ENCODE measurements at regions not wholly inside any gene's neighbourhood (a gene's known extent, or its start where the extent isn't known, plus 50 kb on each side); places are given as distances from the start of the nearest gene placed in this dataset.

DNA sequence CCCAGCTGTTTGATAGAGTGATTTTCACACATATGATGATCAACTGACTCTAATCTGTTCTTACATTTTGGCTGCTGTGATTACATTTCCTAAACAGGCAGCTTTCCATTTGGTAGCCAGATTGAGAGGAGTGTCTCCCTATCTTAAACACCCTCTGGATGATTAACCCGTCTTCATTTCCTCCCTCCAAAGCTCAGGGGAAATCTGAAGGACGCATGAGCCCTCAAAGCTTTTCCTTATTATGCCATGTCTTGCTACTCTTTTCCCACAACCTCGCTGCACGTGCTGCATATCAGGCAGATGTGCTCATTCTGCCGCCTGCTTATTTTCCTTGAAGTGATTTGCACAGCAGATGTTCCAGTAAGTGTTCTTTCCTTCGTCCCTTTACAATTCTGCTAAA lies 837.4 kb downstream of the LRRTM4 start:
- TF ChIP-seq, protein P1, sequence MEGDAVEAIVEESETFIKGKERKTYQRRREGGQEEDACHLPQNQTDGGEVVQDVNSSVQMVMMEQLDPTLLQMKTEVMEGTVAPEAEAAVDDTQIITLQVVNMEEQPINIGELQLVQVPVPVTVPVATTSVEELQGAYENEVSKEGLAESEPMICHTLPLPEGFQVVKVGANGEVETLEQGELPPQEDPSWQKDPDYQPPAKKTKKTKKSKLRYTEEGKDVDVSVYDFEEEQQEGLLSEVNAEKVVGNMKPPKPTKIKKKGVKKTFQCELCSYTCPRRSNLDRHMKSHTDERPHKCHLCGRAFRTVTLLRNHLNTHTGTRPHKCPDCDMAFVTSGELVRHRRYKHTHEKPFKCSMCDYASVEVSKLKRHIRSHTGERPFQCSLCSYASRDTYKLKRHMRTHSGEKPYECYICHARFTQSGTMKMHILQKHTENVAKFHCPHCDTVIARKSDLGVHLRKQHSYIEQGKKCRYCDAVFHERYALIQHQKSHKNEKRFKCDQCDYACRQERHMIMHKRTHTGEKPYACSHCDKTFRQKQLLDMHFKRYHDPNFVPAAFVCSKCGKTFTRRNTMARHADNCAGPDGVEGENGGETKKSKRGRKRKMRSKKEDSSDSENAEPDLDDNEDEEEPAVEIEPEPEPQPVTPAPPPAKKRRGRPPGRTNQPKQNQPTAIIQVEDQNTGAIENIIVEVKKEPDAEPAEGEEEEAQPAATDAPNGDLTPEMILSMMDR (IDR thresholded peaks at IDR 0.05; ENCODE audit: borderline replicate concordance, extremely low read depth, low read length, poor library complexity, severe bottlenecking), result no peak
- no peak for TF ChIP-seq EZH2 (IDR thresholded peaks at IDR 0.05; ENCODE audit: borderline replicate concordance, low read depth, low read length, severe bottlenecking)
- H3K4me1 ChIP-seq (ENCODE audit: insufficient read depth, low read length), result no peaks in the 10 kb centered on the region
- no peaks in the 10 kb centered on the region for H3K9me3 ChIP-seq (ENCODE audit: insufficient read depth, low read length, severe bottlenecking)
- no peak overlapping the region for H3K9ac ChIP-seq (ENCODE audit: low read depth, low read length)
- no peak overlapping the region for H2AFZ ChIP-seq (ENCODE audit: low read depth, low read length)
- no peak overlapping the region for H3K4me3 ChIP-seq (ENCODE audit: low read depth in 1 of 2, low read length in 2 of 2)
- no peaks in the 10 kb centered on the region for H3K36me3 ChIP-seq (ENCODE audit: insufficient read depth, low read length)
- no peaks in the 10 kb centered on the region for H3K27me3 ChIP-seq (ENCODE audit: insufficient read depth, low read length, poor library complexity)
- no peak for DNase-seq
- H3K79me2 ChIP-seq (ENCODE audit: insufficient read depth, low read length), result no peaks in the 10 kb centered on the region
- H3K4me2 ChIP-seq (ENCODE audit: insufficient read depth, low read length), result no peak overlapping the region
- ATAC-seq (ENCODE audit: insufficient read depth, low read depth), result no peak
- H3K27ac ChIP-seq (ENCODE audit: low read length), result no peak overlapping the region
- no peaks in the 10 kb centered on the region for H4K20me1 ChIP-seq (ENCODE audit: insufficient read depth, low read length)

DNA sequence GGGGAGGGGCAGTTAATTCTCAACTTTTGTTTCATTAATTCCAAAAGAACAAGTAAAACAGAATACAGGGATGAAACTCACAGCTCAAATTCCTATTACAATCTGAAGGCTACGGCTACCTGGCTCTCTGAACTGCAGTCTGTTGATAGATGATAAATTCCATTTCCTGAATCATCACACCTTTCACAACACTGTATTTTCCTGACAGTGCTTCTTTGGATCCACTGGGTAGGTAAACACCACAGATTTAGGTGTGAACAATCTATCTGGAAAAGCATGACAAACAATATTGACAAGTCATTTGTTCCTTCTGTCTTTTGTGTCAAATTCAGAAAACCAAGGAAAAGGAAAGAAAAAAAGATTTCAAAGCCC lies 843.2 kb downstream of the LRRTM4 start:
- ATAC-seq (ENCODE audit: insufficient read depth, low read depth), result no peak

DNA sequence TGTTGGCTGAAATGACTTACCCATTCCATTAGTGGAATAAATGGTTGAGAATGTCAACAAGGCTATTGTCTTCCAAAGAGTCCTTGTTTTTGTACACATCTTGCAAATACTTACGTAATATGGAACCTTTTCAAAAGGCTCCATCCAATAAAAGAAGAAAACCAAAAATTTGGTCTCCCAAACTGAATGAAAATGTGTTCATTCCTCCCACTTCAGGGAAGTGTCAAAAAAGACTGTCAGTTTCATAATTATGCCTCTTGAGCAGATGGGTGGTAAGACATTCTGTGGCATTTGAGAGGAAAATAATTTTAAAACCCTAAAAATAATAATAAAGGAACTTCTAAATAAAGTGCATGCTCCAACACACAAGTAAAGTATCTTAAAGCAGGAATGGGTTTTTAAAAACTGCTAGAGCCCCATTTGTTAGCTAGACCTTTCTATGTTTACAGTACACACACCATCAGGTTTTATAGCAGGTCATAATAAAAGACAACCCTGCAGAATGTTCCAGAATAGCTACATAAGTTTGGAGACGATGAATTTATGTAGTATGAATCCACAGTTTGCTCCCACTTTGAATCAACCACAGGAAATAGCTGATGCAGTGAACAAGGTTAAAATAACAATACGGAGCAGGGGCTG lies 843.7 kb downstream of the LRRTM4 start:
- H3K79me2 ChIP-seq (ENCODE audit: insufficient read depth, low read length), result no peaks in the 10 kb centered on the region
- no peaks in the 10 kb centered on the region for H3K36me3 ChIP-seq (ENCODE audit: insufficient read depth, low read length)
- no peak overlapping the region for H3K9ac ChIP-seq (ENCODE audit: low read depth, low read length)
- H4K20me1 ChIP-seq (ENCODE audit: insufficient read depth, low read length), result no peaks in the 10 kb centered on the region
- no peaks in the 10 kb centered on the region for H3K9me3 ChIP-seq (ENCODE audit: insufficient read depth, low read length, severe bottlenecking)
- no peak overlapping the region for H3K4me2 ChIP-seq (ENCODE audit: insufficient read depth, low read length)
- no peaks in the 10 kb centered on the region for H3K4me1 ChIP-seq (ENCODE audit: insufficient read depth, low read length)
- ATAC-seq (ENCODE audit: insufficient read depth, low read depth), result no peak
- H3K27me3 ChIP-seq (ENCODE audit: insufficient read depth, low read length, poor library complexity), result peaks cover 3% of the 10 kb centered on the region
- no peak overlapping the region for H3K4me3 ChIP-seq (ENCODE audit: low read depth in 1 of 2, low read length in 2 of 2)
- TF ChIP-seq EZH2 (IDR thresholded peaks at IDR 0.05; ENCODE audit: borderline replicate concordance, low read depth, low read length, severe bottlenecking), result no peak
- TF ChIP-seq, protein P1 (IDR thresholded peaks at IDR 0.05; ENCODE audit: borderline replicate concordance, extremely low read depth, low read length, poor library complexity, severe bottlenecking), result no peak
- no peak for DNase-seq
- no peak overlapping the region for H3K27ac ChIP-seq (ENCODE audit: low read length)
- H2AFZ ChIP-seq (ENCODE audit: low read depth, low read length), result no peak overlapping the region

More for the DNA sequence above, 843.2 kb downstream of the LRRTM4 start:
- Histone ChIP-seq H3K27ac (ENCODE audit: low read length) (no peak overlapping the region), H3K4me3 (ENCODE audit: low read depth in 1 of 2, low read length in 2 of 2) (no peak overlapping the region), H3K27me3 (ENCODE audit: insufficient read depth, low read length, poor library complexity) (peaks cover 3% of the 10 kb centered on the region), H3K36me3 (ENCODE audit: insufficient read depth, low read length) (no peaks in the 10 kb centered on the region), H3K9me3 (ENCODE audit: insufficient read depth, low read length, severe bottlenecking) (no peaks in the 10 kb centered on the region), H2AFZ (ENCODE audit: low read depth, low read length) (no peak overlapping the region), H3K4me1 (ENCODE audit: insufficient read depth, low read length) (no peaks in the 10 kb centered on the region), H4K20me1 (ENCODE audit: insufficient read depth, low read length) (no peaks in the 10 kb centered on the region), H3K4me2 (ENCODE audit: insufficient read depth, low read length) (no peak overlapping the region), H3K79me2 (ENCODE audit: insufficient read depth, low read length) (no peaks in the 10 kb centered on the region), H3K9ac (ENCODE audit: low read depth, low read length) (no peak overlapping the region)
- TF ChIP-seq, protein P1 (IDR thresholded peaks at IDR 0.05; ENCODE audit: borderline replicate concordance, extremely low read depth, low read length, poor library complexity, severe bottlenecking), result no peak
- TF ChIP-seq EZH2 (IDR thresholded peaks at IDR 0.05; ENCODE audit: borderline replicate concordance, low read depth, low read length, severe bottlenecking), result no peak
- DNase-seq, result no peak
